ENCODE measurements at regions not wholly inside any gene's neighbourhood (a gene's known extent, or its start where the extent isn't known, plus 50 kb on each side); places are given as distances from the start of the nearest gene placed in this dataset.

DNA sequence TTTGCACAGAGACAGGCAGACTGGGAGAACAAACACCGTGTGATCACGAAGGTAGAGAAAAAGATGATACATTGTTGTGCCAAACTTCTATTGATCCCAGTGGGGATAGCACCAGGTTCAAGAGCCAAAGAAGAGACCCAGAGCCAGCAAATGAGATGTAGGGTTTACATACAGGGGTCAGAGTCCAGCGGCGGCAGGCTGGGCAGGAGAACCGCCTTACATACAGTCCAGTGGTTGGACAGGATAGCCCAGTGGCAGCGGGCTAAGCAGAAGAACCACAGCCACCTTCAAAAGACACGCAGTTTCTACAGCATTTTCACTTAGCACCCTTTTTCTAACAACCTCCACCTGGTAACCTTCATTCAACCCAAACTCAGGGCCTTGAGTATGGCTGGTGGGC lies 932.8 kb downstream of the SLC4A3 start:
- DNase-seq (ENCODE audit: low spot score) = no peak
- TF ChIP-seq, protein P1, sequence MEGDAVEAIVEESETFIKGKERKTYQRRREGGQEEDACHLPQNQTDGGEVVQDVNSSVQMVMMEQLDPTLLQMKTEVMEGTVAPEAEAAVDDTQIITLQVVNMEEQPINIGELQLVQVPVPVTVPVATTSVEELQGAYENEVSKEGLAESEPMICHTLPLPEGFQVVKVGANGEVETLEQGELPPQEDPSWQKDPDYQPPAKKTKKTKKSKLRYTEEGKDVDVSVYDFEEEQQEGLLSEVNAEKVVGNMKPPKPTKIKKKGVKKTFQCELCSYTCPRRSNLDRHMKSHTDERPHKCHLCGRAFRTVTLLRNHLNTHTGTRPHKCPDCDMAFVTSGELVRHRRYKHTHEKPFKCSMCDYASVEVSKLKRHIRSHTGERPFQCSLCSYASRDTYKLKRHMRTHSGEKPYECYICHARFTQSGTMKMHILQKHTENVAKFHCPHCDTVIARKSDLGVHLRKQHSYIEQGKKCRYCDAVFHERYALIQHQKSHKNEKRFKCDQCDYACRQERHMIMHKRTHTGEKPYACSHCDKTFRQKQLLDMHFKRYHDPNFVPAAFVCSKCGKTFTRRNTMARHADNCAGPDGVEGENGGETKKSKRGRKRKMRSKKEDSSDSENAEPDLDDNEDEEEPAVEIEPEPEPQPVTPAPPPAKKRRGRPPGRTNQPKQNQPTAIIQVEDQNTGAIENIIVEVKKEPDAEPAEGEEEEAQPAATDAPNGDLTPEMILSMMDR (IDR thresholded peaks at IDR 0.05) = no peak
- no peak for ATAC-seq (ENCODE audit: low FRiP score)

- TF ChIP-seq, protein P1 (IDR thresholded peaks at IDR 0.05) = no peak
- no peak for ATAC-seq (ENCODE audit: low FRiP score)
- DNase-seq (ENCODE audit: low spot score) = no peak
These were observed 935.1 kb downstream of the SLC4A3 start for GRCh38 chr2:220562375-220563140.

DNA sequence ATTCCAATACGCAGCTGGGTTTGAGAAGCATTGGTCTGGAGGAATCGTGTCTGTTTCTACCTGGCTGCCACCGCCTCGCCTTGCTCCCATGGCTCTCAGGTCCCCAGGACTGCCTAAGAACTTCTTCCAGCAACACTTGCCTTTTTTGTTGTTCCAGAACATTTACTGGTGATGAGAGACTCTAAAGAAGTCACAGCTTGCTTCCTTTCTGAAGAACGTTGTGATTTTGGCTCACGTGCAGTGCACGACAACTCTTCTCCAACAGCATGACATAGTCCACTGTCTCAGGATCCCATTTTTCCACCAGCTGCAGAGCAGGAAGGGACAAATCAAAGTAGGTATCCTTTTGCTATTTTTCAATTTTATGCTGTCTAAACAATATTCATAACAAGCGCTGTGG lies 940.9 kb downstream of the SLC4A3 start:
- DNase-seq (ENCODE audit: low spot score) (no peak), ATAC-seq (ENCODE audit: low FRiP score) (no peak)
- TF ChIP-seq, protein P1 (IDR thresholded peaks at IDR 0.05) = no peak

GRCh38 chr2:220569112-220569897 lies 941.9 kb downstream of the SLC4A3 start:
- DNase-seq (ENCODE audit: low spot score) = no peak
- no peak for ATAC-seq (ENCODE audit: low FRiP score)
- TF ChIP-seq, protein P1 (IDR thresholded peaks at IDR 0.05) = no peak

DNA sequence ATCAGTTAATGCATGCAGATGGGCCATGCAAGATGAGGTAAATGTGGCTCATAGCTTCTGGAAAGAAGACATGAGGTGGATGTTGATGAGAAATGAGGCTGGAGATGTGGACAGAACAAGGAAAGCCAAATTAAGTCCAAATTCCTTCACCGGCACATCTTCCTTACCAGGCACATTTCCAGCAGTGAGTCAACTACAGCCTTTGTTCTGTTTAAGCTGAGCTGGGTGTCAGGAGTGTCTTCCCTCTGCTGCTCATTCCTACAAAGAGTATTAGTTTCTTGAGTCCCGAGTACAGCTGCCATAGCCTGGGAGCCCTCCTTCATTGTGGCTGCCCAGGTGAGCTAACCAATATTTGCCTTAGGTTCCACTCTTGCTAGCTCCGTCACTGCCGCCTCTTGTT lies 945.0 kb downstream of the SLC4A3 start:
- ATAC-seq (ENCODE audit: low FRiP score) = no peak
- TF ChIP-seq, protein P1 (IDR thresholded peaks at IDR 0.05) = no peak
- no peak for DNase-seq (ENCODE audit: low spot score)

DNA sequence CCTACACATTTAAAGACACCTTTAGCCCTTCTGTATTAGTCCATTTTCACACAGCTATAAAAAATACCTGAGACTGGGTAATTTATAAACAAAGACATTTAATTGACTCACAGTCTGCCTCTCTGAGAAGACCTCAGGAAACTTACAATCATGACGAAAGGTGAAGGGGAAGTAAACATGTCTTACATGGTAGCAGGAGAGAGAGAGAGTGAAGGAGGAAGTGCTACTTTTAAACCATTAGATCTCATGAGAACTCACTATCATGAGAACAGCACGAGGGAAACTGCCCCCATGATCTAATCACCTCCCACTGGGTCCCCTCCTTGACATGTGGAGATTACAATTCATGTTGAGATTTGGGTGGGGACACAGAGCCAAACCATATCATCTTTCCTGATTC lies 946.6 kb downstream of the SLC4A3 start:
- TF ChIP-seq, protein P1 (IDR thresholded peaks at IDR 0.05) = no peak
- ATAC-seq (ENCODE audit: low FRiP score) = no peak
- no peak for DNase-seq (ENCODE audit: low spot score)

Data from omental fat pad (tissue), 3 donors.